ENCODE measurements at regions not wholly inside any gene's neighbourhood (a gene's known extent, or its start where the extent isn't known, plus 50 kb on each side); places are given as distances from the start of the nearest gene placed in this dataset.

DNA sequence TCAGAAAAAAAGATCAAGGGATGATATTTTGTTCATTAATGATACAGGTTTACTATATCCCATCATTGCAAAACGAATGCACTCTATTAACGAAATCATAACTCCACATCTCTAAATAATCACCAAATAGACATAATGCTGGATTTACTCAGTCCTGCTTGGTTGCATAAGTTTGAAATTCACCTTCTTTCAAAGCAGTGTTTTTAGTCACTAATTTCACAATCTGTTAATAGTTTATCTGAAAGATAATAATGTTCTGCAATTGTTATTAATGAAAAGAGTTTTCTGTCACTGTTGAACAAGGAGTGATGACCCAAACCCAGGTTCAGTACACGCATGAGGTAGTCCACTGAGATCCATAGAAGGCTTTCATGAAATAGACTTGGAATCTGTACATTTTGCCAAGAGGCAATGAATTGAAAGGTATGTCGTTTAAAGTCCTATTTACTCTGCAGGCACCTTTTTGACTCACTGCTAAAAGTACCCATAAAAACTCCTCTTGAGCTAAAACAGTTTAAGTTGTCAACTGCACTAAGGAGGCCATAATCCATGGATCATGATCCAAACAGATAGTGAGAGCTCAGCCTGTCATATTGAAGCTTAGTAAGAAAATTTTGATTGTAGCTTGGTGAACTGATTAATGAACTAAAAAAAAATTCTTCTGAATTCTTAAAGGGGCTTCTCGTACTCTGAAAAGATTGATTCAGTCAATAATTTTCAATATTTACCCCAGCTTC lies 75.6 kb upstream of the MBNL1 start:
- WGBS, 2 experiments (ENCODE audit: low coverage in 1 of 2, low lambda C conversion rate in 2 of 2, missing lambda C conversion rate in 2 of 2) = 82 to 86% methylated on average over 5 of the region's 5 CpGs
- Histone ChIP-seq H3K9ac (no peak overlapping the region), H3K9me3 (ENCODE audit: low read depth) (no peaks in the 10 kb centered on the region), H2AFZ (no peak overlapping the region), H3F3A (ENCODE audit: insufficient read depth) (peaks cover 9% of the 10 kb centered on the region; the same call in 1 of the 2 replicates), H3K27me3 (replicated peaks; ENCODE audit: insufficient read depth) (no peaks in the 10 kb centered on the region), H3K4me3 (no peak overlapping the region), H3K9me2 (ENCODE audit: insufficient read depth) (no peaks in the 10 kb centered on the region), H3K27ac (no peak overlapping the region), H3K4me2 (ENCODE audit: unreplicated experiment) (no peak overlapping the region), H4K20me1 (ENCODE audit: insufficient read depth) (no peaks in the 10 kb centered on the region), H3K79me2 (ENCODE audit: insufficient read depth) (no peaks in the 10 kb centered on the region), H3K4me1 (ENCODE audit: insufficient read depth) (peaks cover 15% of the 10 kb centered on the region), H3K36me3 (ENCODE audit: low read depth) (no peaks in the 10 kb centered on the region)
- TF ChIP-seq EZH2 (IDR thresholded peaks at IDR 0.05; ENCODE audit: insufficient read depth, poor library complexity, severe bottlenecking) (no peak), EZH2phosphoT487 (IDR thresholded peaks at IDR 0.05; ENCODE audit: insufficient read depth, low read depth) (no peak)
- in situ Hi-C loops (cut with MboI) = no loop called here
- no peak for DNase-seq

DNA sequence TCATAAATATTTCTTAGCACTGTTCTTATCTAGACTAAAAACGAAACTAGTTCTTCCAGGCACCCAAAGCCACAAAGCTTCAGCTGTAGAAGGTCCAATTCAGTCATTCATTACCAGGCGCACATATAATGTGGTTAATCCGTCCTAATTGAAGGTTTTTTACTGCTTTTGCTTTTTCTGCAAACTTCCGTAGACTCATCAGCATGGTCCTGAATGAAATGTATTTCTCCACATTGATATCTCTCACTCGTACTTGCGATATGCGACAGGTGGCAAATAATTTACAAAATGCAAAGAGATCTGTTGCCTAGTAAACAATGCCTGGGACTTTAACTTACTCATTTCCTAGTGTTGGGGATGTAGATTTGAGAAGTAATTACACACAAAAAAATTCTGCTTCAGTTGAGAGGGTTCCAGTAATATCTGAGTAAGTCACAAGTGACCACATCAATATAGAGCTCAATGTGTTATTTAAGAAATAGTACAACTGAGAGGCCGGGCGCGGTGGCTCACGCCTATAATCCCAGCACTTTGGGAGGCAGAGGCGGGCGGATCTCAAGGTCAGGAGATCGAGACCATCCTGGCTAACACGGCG lies 75.0 kb upstream of the MBNL1 start:
- no peaks in the 10 kb centered on the region for H3K79me2 ChIP-seq (ENCODE audit: insufficient read depth)
- peaks cover 9% of the 10 kb centered on the region; the same call in 1 of the 2 replicates for H3F3A ChIP-seq (ENCODE audit: insufficient read depth)
- no peak overlapping the region for H3K27ac ChIP-seq
- H3K36me3 ChIP-seq (ENCODE audit: low read depth) = no peaks in the 10 kb centered on the region
- 88 to 93% methylated on average over 16 of the region's 16 CpGs for WGBS, 2 experiments (ENCODE audit: low coverage in 1 of 2, low lambda C conversion rate in 2 of 2, missing lambda C conversion rate in 2 of 2)
- H3K4me1 ChIP-seq (ENCODE audit: insufficient read depth) = peaks cover 15% of the 10 kb centered on the region
- H3K9me2 ChIP-seq (ENCODE audit: insufficient read depth) = no peaks in the 10 kb centered on the region
- H3K4me2 ChIP-seq (ENCODE audit: unreplicated experiment) = no peak overlapping the region
- TF ChIP-seq EZH2phosphoT487 (IDR thresholded peaks at IDR 0.05; ENCODE audit: insufficient read depth, low read depth) (no peak), EZH2 (IDR thresholded peaks at IDR 0.05; ENCODE audit: insufficient read depth, poor library complexity, severe bottlenecking) (no peak)
- H2AFZ ChIP-seq = no peak overlapping the region
- in situ Hi-C loops (cut with MboI) = no loop called here
- H3K9ac ChIP-seq = no peak overlapping the region
- DNase-seq = no peak
- no peaks in the 10 kb centered on the region for H3K9me3 ChIP-seq (ENCODE audit: low read depth)
- H4K20me1 ChIP-seq (ENCODE audit: insufficient read depth) = no peaks in the 10 kb centered on the region
- H3K27me3 ChIP-seq (replicated peaks; ENCODE audit: insufficient read depth) = no peaks in the 10 kb centered on the region
- H3K4me3 ChIP-seq = no peak overlapping the region

DNA sequence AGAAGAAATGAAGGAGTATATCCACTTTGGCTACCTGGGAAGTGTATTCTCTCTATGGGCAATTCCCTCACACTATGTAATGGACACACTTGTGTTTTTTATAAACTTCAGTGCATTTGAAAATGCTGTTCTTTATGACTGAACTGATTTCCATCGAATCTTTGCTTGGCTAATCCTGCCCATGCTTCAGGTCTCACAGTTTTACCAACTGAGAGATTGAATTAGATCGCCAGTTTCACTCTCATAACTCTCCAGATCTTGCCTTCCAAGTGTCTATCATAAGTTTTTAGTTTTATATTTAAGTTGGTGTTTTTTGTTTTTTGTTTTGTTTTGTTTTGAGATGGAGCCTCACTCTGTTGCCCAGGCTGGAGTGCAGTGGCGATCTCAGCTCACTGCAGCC lies 73.5 kb upstream of the MBNL1 start:
- in situ Hi-C loops (cut with MboI) = no loop called here
- H3K4me3 ChIP-seq = no peak overlapping the region
- H3K4me2 ChIP-seq (ENCODE audit: unreplicated experiment) = no peak overlapping the region
- no peaks in the 10 kb centered on the region for H3K79me2 ChIP-seq (ENCODE audit: insufficient read depth)
- H3K9ac ChIP-seq = no peak overlapping the region
- H3K27ac ChIP-seq = no peak overlapping the region
- peaks cover 15% of the 10 kb centered on the region for H3K4me1 ChIP-seq (ENCODE audit: insufficient read depth)
- H3K36me3 ChIP-seq (ENCODE audit: low read depth) = no peaks in the 10 kb centered on the region
- H4K20me1 ChIP-seq (ENCODE audit: insufficient read depth) = no peaks in the 10 kb centered on the region
- no peak for DNase-seq
- H3F3A ChIP-seq (ENCODE audit: insufficient read depth) = peaks cover 9% of the 10 kb centered on the region; the same call in 1 of the 2 replicates
- H3K9me2 ChIP-seq (ENCODE audit: insufficient read depth) = no peaks in the 10 kb centered on the region
- no peaks in the 10 kb centered on the region for H3K9me3 ChIP-seq (ENCODE audit: low read depth)
- H3K27me3 ChIP-seq (replicated peaks; ENCODE audit: insufficient read depth) = no peaks in the 10 kb centered on the region
- 79 to 85% methylated on average over 3 of the region's 3 CpGs for WGBS, 2 experiments (ENCODE audit: low coverage in 1 of 2, low lambda C conversion rate in 2 of 2, missing lambda C conversion rate in 2 of 2)
- TF ChIP-seq EZH2phosphoT487 (IDR thresholded peaks at IDR 0.05; ENCODE audit: insufficient read depth, low read depth) = no peak
- TF ChIP-seq EZH2 (IDR thresholded peaks at IDR 0.05; ENCODE audit: insufficient read depth, poor library complexity, severe bottlenecking) = no peak
- no peak overlapping the region for H2AFZ ChIP-seq

DNA sequence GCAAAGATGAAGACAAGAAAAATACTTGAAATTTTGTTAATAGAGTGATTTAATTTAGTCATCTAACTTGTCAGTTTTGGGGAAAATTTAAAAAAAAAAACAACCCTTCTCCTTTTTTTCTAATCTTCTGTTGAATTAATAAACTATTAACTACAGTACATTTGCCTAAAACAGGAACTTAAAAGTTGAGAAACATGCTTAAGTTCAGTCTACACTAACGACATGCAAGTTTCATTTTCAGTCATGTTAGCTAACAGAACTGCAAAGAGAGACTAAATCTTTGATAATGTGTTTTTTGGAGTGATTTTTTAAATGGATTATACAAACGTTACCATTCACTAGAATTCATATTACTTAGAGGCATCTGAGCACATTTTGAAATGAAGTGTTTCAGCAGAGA lies 71.9 kb upstream of the MBNL1 start:
- Histone ChIP-seq H3K36me3 (ENCODE audit: low read depth) (no peaks in the 10 kb centered on the region), H3K4me1 (ENCODE audit: insufficient read depth) (peaks cover 15% of the 10 kb centered on the region), H3K27me3 (replicated peaks; ENCODE audit: insufficient read depth) (no peaks in the 10 kb centered on the region), H3K27ac (no peak overlapping the region), H3F3A (ENCODE audit: insufficient read depth) (peaks cover 9% of the 10 kb centered on the region; the same call in 1 of the 2 replicates), H3K4me2 (ENCODE audit: unreplicated experiment) (peak overlapping the region; percentile 71), H3K4me3 (peak overlapping the region; percentile 47), H3K79me2 (ENCODE audit: insufficient read depth) (no peaks in the 10 kb centered on the region), H4K20me1 (ENCODE audit: insufficient read depth) (no peaks in the 10 kb centered on the region), H2AFZ (peak overlapping the region; percentile 54), H3K9ac (0 out of 2 replicates have a peak overlapping the region, but pooled peaks have one; percentile 5), H3K9me2 (ENCODE audit: insufficient read depth) (no peaks in the 10 kb centered on the region), H3K9me3 (ENCODE audit: low read depth) (no peaks in the 10 kb centered on the region)
- WGBS, 2 experiments (ENCODE audit: low coverage in 1 of 2, low lambda C conversion rate in 2 of 2, missing lambda C conversion rate in 2 of 2) = 9 to 13% methylated on average over 2 of the region's 2 CpGs
- TF ChIP-seq EZH2phosphoT487 (IDR thresholded peaks at IDR 0.05; ENCODE audit: insufficient read depth, low read depth) (no peak), EZH2 (IDR thresholded peaks at IDR 0.05; ENCODE audit: insufficient read depth, poor library complexity, severe bottlenecking) (no peak)
- no peak for DNase-seq
- in situ Hi-C loops (cut with MboI) = no loop called here

Data from GM23248 (cell line).